Activated CD8-positive, alpha-beta memory T cell treated with anti-CD3 and anti-CD28 coated beads for 1 hour (primary cell): ENCODE measurements at regions not wholly inside any gene's neighbourhood (a gene's known extent, or its start where the extent isn't known, plus 50 kb on each side); places are given as distances from the start of the nearest gene placed in this dataset.

Source experiments
- DNase-seq, 2 donors: peaks; one replicate each; pipeline ENCODE4 v3.0.0-alpha.2; 2020; ENCODE audit warnings: low read depth in 1 of 2; ENCODE audit errors: extremely low read depth in 1 of 2

GRCh38 chr6:6780231-6780630 lies 191.7 kb downstream of the LY86 start:
- no peak for DNase-seq

GRCh38 chr6:6781172-6781872 lies 192.8 kb downstream of the LY86 start:
- DNase-seq = no peak

- no peak for DNase-seq
Measured at GRCh38 chr6:6781873-6782227, 193.3 kb downstream of the LY86 start.

DNA sequence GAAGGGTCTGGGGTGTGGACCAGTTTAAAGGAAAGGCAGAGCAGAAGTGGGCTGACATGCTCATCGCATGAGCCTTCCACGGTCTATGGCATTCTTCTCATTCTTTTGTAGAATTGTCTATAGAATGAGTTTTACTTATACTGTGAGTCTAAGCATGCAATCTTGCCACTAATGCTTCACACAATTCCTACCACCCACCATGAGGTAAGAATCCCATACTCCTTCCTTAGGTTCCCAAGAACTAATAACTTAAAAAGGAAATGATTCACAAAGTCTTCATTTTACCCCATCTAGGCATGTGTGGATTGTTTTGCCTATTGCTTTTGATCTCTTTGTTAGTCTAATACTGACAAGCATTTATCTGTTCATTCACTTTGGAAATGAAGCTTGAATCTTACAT lies 195.2 kb downstream of the LY86 start:
- no peak for DNase-seq

GRCh38 chr6:6784514-6785162 lies 196.1 kb downstream of the LY86 start:
- no peak for DNase-seq

GRCh38 chr6:6785163-6785521 lies 196.6 kb downstream of the LY86 start:
- DNase-seq = no peak

DNA sequence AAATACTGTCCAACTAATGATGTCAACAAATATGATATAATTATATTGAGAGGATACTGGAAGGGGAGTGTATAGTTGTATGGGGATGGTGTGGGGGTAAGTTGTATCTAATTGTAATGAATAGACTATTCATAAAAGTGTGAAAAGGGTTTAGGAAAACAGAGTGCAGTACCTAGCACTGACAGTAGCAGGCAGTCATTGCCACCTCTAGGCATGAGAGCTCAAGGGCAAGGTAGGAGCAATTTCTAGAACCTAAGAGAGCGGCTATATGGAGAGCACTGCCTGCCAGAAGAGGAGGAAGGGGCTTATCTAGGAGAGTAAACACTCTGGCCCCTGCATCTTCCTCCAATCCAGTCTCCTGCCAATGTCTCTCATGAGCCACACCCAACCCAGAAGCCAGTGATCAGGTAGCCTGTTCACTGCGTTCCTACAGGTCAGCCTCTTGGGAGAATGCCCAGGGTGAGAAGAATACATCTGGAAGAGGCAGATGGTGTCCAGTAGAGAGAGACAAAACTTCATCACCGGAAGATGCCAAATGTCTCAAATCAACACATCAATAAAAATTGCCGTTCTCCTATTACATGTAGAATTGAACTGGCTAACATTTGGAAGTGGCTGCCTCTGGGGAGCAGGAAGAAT lies 200.0 kb downstream of the LY86 start:
- DNase-seq = no peak

- DNase-seq = no peak
Measured at GRCh38 chr6:6790393-6790792, 201.9 kb downstream of the LY86 start.

- no peak for DNase-seq
Measured at GRCh38 chr6:6790891-6791290, 202.4 kb downstream of the LY86 start.

GRCh38 chr6:6793388-6794250 lies 205.1 kb downstream of the LY86 start:
- DNase-seq = no peak

GRCh38 chr6:6795393-6795792 lies 206.9 kb downstream of the LY86 start:
- no peak for DNase-seq

DNA sequence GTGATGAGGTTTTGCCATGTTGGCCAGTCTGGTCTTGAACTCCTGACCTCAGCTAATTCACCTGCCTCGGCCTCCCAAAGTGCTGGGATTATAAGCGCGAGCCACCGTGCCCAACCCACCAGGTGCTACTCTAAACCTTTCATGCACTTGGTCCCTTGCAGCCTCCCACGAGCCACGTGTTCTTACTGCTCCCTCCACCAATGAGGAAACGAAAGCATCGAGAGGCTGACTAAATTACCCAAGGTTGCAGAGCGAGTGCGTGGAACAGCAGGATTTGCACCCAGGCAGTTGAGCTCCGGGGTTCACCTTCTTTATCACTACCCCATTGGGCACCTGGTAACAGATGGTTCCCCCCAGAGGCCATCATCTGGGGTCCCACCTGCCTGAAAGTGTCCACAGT lies 208.3 kb downstream of the LY86 start:
- DNase-seq = no peak

- no peak for DNase-seq
Measured at GRCh38 chr6:6798448-6798860, 209.9 kb downstream of the LY86 start.

DNA sequence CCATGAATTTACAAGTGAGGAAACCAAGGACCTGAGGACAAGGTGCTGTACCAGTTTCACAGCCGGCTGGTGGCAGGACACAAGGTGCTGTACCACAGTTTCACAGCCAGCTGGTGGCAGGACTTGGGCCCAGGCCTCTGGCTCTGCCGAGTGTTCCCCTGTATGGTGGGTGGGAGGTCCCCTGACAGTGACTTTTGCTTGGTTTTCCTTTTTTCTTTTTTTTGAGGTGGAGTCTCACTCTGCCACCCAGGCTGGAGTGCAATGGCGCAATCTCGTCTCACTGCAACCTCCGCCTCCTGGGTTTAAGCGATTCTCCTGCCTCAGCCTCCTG lies 212.4 kb downstream of the LY86 start:
- DNase-seq = no peak

GRCh38 chr6:6801635-6802218 lies 213.2 kb downstream of the LY86 start:
- no peak for DNase-seq

- no peak for DNase-seq
Measured at GRCh38 chr6:6803180-6803977, 214.9 kb downstream of the LY86 start.

DNA sequence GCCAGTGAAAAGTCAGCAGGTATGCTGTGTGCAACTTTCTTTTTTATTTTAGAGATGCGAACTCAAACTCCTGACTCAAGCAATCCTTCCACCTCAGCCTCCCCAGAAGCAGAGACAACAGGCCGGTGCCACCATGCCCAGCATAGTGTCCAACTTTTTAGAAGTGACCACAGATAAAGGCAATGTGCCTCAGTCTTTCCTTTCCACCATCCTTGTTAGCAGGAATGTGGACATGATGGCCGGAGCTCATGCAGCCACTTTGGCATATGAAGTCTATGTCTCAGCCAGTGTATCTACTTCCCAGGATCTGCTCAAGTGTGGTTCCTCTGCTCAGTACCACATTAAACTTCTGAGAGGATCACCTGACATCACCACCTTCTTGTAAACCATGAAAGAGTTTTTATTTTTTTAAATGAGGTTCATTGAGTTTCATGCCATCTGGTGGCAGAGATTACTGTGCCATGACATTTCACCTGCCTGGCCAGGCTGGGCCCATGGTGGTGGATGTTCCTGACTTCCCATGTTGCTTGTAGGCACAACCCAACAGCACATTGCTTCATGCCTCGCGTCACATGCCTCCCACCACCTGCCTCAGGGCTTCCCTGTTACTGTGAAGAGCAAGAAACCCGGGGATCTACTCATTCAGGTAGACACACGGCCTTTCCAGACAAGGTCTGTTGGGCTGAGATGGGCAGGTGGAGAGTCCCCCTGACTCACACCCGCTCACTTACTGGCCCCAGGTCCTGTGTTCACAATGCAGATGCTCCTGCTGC lies 216.5 kb downstream of the LY86 start:
- no peak for DNase-seq

DNA sequence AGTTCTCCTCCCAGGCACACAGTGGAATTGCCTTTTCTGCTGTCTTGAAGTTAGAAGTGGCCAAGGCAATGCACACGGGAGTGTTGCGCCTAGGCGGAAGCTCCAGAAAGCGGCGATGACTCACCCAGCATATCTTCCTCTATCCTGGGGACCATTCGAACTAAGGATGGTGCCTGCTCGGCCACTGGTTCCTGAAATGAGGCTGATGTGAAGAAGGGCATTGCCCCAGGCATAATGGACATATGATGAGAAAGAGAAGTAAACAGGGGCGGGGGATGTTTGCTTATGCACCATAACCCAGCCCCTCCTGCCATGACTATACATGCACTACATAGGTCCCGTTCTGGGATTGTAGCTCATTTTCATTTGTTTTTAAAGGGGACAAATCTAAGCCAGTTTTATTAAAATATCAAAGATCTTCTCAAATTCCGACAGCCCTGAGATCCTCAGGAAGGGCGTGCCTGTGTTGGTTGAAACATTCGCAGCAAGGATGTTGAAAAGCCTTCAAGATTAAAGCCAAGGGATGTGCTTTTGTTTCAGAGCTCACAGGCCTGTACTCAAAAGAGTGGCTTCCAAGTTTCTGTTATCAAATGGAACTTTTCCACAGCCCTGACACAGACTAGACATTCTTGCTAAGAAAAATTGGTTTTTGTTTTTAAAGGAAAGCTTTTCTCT lies 218.5 kb downstream of the LY86 start:
- no peak for DNase-seq

DNA sequence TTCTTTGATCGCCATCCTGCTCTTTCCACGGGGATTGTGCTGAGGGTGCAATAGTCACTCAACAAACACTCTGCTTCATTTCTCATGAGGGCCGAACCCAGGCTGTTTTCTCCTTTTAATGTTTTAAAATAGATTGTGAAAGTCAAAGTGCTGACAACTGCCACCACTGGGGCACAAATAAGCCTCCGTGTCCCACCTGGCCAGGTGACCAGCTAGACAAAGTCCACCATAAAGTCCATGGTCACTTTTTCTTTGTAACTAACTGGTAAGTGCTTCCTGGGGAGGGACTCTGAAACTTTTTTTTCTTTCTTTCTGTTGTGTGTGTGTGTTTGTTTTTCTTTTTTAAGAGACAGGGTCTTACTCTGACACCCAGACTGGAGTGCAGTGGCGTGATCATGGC lies 219.8 kb downstream of the LY86 start:
- DNase-seq = no peak
